ENCODE measurements at regions not wholly inside any gene's neighbourhood (a gene's known extent, or its start where the extent isn't known, plus 50 kb on each side); places are given as distances from the start of the nearest gene placed in this dataset.
"Not testable (repeated sequence)": the region's sequence is repeated elsewhere in the genome, so short reads cannot be mapped to it uniquely, and the experiment has no call there.

GRCh38 chr6:112513175-112513574, 166.0 kb downstream of the RFPL4B start:
- DNase-seq = no peak

GRCh38 chr6:112522587-112522986, 175.5 kb downstream of the RFPL4B start:
- DNase-seq = no peak

- no peak for DNase-seq
Observed at GRCh38 chr6:112524071-112524470, 176.9 kb downstream of the RFPL4B start.

GRCh38 chr6:112525749-112526148, 178.6 kb downstream of the RFPL4B start:
- no peak for DNase-seq

GRCh38 chr6:112526594-112526993, 179.5 kb downstream of the RFPL4B start:
- no peak for DNase-seq

GRCh38 chr6:112528306-112528705, 181.2 kb downstream of the RFPL4B start:
- DNase-seq = not testable (repeated sequence)

- DNase-seq = no peak
Observed at GRCh38 chr6:112535816-112536215, 188.7 kb downstream of the RFPL4B start.

- DNase-seq = no peak
Observed at GRCh38 chr6:112539355-112539754, 192.2 kb downstream of the RFPL4B start.

GRCh38 chr6:112541847-112542246, 194.7 kb downstream of the RFPL4B start:
- DNase-seq = not testable (repeated sequence)

GRCh38 chr6:112547321-112548085, 200.4 kb downstream of the RFPL4B start:
- DNase-seq = peak; percentile 28

- no peak for DNase-seq
Observed at GRCh38 chr6:112549749-112550148, 202.6 kb downstream of the RFPL4B start.

- DNase-seq = peak; percentile 45
Observed at GRCh38 chr6:112557435-112557834, 210.3 kb downstream of the RFPL4B start.

GRCh38 chr6:112557961-112558360, 210.8 kb downstream of the RFPL4B start:
- no peak for DNase-seq

- DNase-seq = peak; percentile 29
Observed at GRCh38 chr6:112560651-112561050, 213.5 kb downstream of the RFPL4B start.

- DNase-seq = no peak
Observed at GRCh38 chr6:112562301-112563231, 215.4 kb downstream of the RFPL4B start.

- peak; percentile 79 for DNase-seq
Observed at GRCh38 chr6:112563368-112563767, 216.2 kb downstream of the RFPL4B start.

GRCh38 chr6:112568066-112568465, 220.9 kb downstream of the RFPL4B start:
- DNase-seq = no peak

- peak; percentile 54 for DNase-seq
Observed at GRCh38 chr6:112571488-112572270, 224.5 kb downstream of the RFPL4B start.

- DNase-seq = no peak
Observed at GRCh38 chr6:112574190-112574589, 227.1 kb downstream of the RFPL4B start.

- DNase-seq = no peak
Observed at GRCh38 chr6:112575309-112575834, 228.2 kb downstream of the RFPL4B start.

GRCh38 chr6:112576423-112576822, 229.3 kb downstream of the RFPL4B start:
- DNase-seq = peak; percentile 43

GRCh38 chr6:112579601-112580000, 232.5 kb downstream of the RFPL4B start:
- peak; percentile 57 for DNase-seq

Measured in fibroblast of skin of scalp (primary cell).